ENCODE measurements at regions not wholly inside any gene's neighbourhood (a gene's known extent, or its start where the extent isn't known, plus 50 kb on each side); places are given as distances from the start of the nearest gene placed in this dataset.
A peak's percentile ranks its signal among the peaks of the same experiment; 100 is the strongest.
"Not testable (repeated sequence)": the region's sequence is repeated elsewhere in the genome, so short reads cannot be mapped to it uniquely, and the experiment has no call there.

- Histone ChIP-seq H3K9me3 (ENCODE audit: control insufficient read depth in 2 of 3, insufficient read depth in 1 of 3, low read length in 3 of 3) (no peaks in the 10 kb centered on the region), H3K9ac (ENCODE audit: low read length in 3 of 3) (no peak overlapping the region), H3K4me1 (ENCODE audit: control insufficient read depth in 2 of 3, insufficient read depth in 2 of 3, low read depth in 1 of 3, low read length in 3 of 3) (peaks cover 0 to 2% (median 0%) of the 10 kb centered on the region in 3 donors), H3K27ac (ENCODE audit: low read depth in 2 of 2, low read length in 2 of 2) (no peak overlapping the region), H3K36me3 (ENCODE audit: control insufficient read depth in 2 of 3, insufficient read depth in 3 of 3, low read length in 3 of 3) (no peaks in the 10 kb centered on the region), H3K27me3 (ENCODE audit: control insufficient read depth, insufficient read depth, low read length) (no peaks in the 10 kb centered on the region), H3K4me3 (ENCODE audit: low read length in 3 of 3) (no peak overlapping the region)
- intact Hi-C loops (cut with DNase I) = no loop called here
- no peak for FAIRE-seq
- no peak for DNase-seq
- TF ChIP-seq CTCF (IDR thresholded peaks at IDR 0.05; ENCODE audit: borderline replicate concordance, extremely low read depth, insufficient read depth) = no peak
Observed at GRCh38 chr9:109994141-109994540, 213.8 kb downstream of the C9orf152 start.

DNA sequence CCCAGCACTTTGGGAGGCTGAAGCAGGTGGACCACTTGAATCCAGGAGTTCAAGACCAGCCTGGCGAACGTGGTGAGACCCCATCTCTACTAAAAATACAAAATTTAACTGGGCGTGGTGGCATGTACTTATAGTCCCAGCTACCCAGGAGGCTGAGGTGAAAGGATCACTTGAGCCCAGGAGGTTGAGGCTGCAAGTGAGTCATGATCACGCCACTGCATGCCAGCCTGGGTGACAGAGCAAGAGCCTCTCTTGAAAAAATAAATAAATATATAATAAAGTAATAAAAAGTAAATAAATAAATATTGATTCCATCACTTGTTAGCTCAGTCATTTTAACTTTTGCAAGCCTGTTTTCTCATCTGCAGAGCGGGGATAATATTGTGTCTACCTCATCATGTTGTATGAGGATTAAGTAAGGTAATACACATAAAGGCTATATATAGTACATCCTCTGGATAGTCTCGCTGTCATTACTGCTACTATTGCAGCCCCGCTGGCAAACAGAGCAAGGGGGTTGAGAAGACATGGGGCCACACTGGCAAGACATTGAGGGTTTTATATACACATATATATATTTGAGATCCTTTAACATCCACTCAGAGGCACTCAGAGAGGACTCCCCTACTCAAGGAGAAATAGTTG lies 210.9 kb downstream of the C9orf152 start:
- FAIRE-seq (no peak), DNase-seq (no peak)
- H3K4me1 ChIP-seq (ENCODE audit: control insufficient read depth in 2 of 3, insufficient read depth in 2 of 3, low read depth in 1 of 3, low read length in 3 of 3) = peaks cover 0 to 2% (median 0%) of the 10 kb centered on the region in 3 donors
- no peak overlapping the region for H3K9ac ChIP-seq (ENCODE audit: low read length in 3 of 3)
- H3K9me3 ChIP-seq (ENCODE audit: control insufficient read depth in 2 of 3, insufficient read depth in 1 of 3, low read length in 3 of 3) = no peaks in the 10 kb centered on the region
- no peaks in the 10 kb centered on the region for H3K36me3 ChIP-seq (ENCODE audit: control insufficient read depth in 2 of 3, insufficient read depth in 3 of 3, low read length in 3 of 3)
- no peak overlapping the region for H3K4me3 ChIP-seq (ENCODE audit: low read length in 3 of 3)
- no peak overlapping the region for H3K27ac ChIP-seq (ENCODE audit: low read depth in 2 of 2, low read length in 2 of 2)
- TF ChIP-seq CTCF (IDR thresholded peaks at IDR 0.05; ENCODE audit: borderline replicate concordance, extremely low read depth, insufficient read depth) = no peak
- no peaks in the 10 kb centered on the region for H3K27me3 ChIP-seq (ENCODE audit: control insufficient read depth, insufficient read depth, low read length)
- intact Hi-C loops (cut with DNase I) = no loop called here

GRCh38 chr9:109997682-109998081 lies 210.3 kb downstream of the C9orf152 start:
- FAIRE-seq (no peak), DNase-seq (peak in 1 of 5 donors; percentile 23)
- Histone ChIP-seq H3K9ac (ENCODE audit: low read length in 3 of 3) (no peak overlapping the region), H3K27ac (ENCODE audit: low read depth in 2 of 2, low read length in 2 of 2) (no peak overlapping the region), H3K4me3 (ENCODE audit: low read length in 3 of 3) (no peak overlapping the region), H3K4me1 (ENCODE audit: control insufficient read depth in 2 of 3, insufficient read depth in 2 of 3, low read depth in 1 of 3, low read length in 3 of 3) (peaks cover 0 to 2% (median 0%) of the 10 kb centered on the region in 3 donors), H3K27me3 (ENCODE audit: control insufficient read depth, insufficient read depth, low read length) (no peaks in the 10 kb centered on the region), H3K36me3 (ENCODE audit: control insufficient read depth in 2 of 3, insufficient read depth in 3 of 3, low read length in 3 of 3) (no peaks in the 10 kb centered on the region), H3K9me3 (ENCODE audit: control insufficient read depth in 2 of 3, insufficient read depth in 1 of 3, low read length in 3 of 3) (no peaks in the 10 kb centered on the region)
- intact Hi-C loops (cut with DNase I) = no loop called here
- no peak for TF ChIP-seq CTCF (IDR thresholded peaks at IDR 0.05; ENCODE audit: borderline replicate concordance, extremely low read depth, insufficient read depth)

GRCh38 chr9:110005521-110005920 lies 202.4 kb downstream of the C9orf152 start:
- H3K4me1 ChIP-seq (ENCODE audit: control insufficient read depth in 2 of 3, insufficient read depth in 2 of 3, low read depth in 1 of 3, low read length in 3 of 3); H3K9me3 ChIP-seq (ENCODE audit: control insufficient read depth in 2 of 3, insufficient read depth in 1 of 3, low read length in 3 of 3); H3K27me3 ChIP-seq (ENCODE audit: control insufficient read depth, insufficient read depth, low read length); intact Hi-C loops (cut with DNase I); H3K36me3 ChIP-seq (ENCODE audit: control insufficient read depth in 2 of 3, insufficient read depth in 3 of 3, low read length in 3 of 3); H3K27ac ChIP-seq (ENCODE audit: low read depth in 2 of 2, low read length in 2 of 2); H3K9ac ChIP-seq (ENCODE audit: low read length in 3 of 3); FAIRE-seq; H3K4me3 ChIP-seq (ENCODE audit: low read length in 3 of 3): not testable (repeated sequence)
- DNase-seq = peak in 1 of 5 donors; percentile 48

All from kidney (tissue), 13 donors.